GM12878 (cell line): ENCODE measurements at regions not wholly inside any gene's neighbourhood (a gene's known extent, or its start where the extent isn't known, plus 50 kb on each side); places are given as distances from the start of the nearest gene placed in this dataset.

Experiments
- ATAC-seq: fragments of 200-7000 bp; cut with Tn5 transposase; 3 replicates; pipeline ENCODE4 v1.9.1; 2020; ENCODE audit warnings: mild to moderate bottlenecking, moderate library complexity
- BruUV-seq: library from RNA; stranded (reverse); fragments of 400-500 nt; replicated peaks from 2 replicates; lab custom pipeline; 2021; lab: Mats Ljungman, UMichigan
- CTCF ChIA-PET: fragments of 300-600 bp; sonication (Branson Sonifier 250); formaldehyde crosslinking; extraction: SDS; loops from one replicate; lab custom pipeline; 2021; ENCODE audit warnings: inconsistent platforms; lab: Yijun Ruan, JAX
- POLR2A ChIA-PET: fragments of 350-600 bp; formaldehyde crosslinking; extraction: SDS; loops from one replicate; lab custom pipeline; 2021; ENCODE audit warnings: inconsistent platforms; lab: Charles Lee
- RAD21 ChIA-PET: fragments of 300-600 bp; sonication (Branson Sonifier 250); formaldehyde crosslinking; loops from one replicate; lab custom pipeline; 2023; ENCODE audit warnings: antibody characterized with exemption; ENCODE audit not compliant: unreplicated experiment; lab: Charles Lee
- SMC1A ChIA-PET: fragments of 300-600 bp; sonication (Branson Sonifier 250); formaldehyde crosslinking; loops from one replicate; lab custom pipeline; 2023; ENCODE audit not compliant: unreplicated experiment, uncharacterized antibody; lab: Charles Lee
- DNase-seq: peaks from one replicate; pipeline ENCODE4 v3.0.0-alpha.2; 2011; ENCODE audit warnings: low read depth, low spot score
- FAIRE-seq: peaks from 3 replicates; lab custom pipeline; 2011; peaks lifted over from hg19 to GRCh38; lab: Jason Lieb, UNC
- H2AFZ ChIP-seq: 2 replicates; pipeline ENCODE4 v1.6.0; 2011; ENCODE audit warnings: low read depth, low read length, control low read depth; ENCODE audit not compliant: control insufficient read depth
- H3K27ac ChIP-seq: 2 replicates; pipeline ENCODE4 v1.5.1; 2011; ENCODE audit warnings: control low read depth; ENCODE audit not compliant: control insufficient read depth, insufficient read depth
- H3K27me3 ChIP-seq, 2 experiments: replicated peaks in 1 of 2; 2 replicates each; pipeline versions ENCODE4 v1.6.0 to v1.6.1; 2011; ENCODE audit warnings: low read length in 1 of 2; ENCODE audit not compliant: control insufficient read depth in 2 of 2, insufficient read depth in 2 of 2
- H3K36me3 ChIP-seq, 2 experiments: 2 replicates each; pipeline ENCODE4 v1.5.1; 2011; ENCODE audit warnings: low read length in 1 of 2; ENCODE audit not compliant: control insufficient read depth in 2 of 2, insufficient read depth in 2 of 2
- H3K4me1 ChIP-seq: 2 replicates; pipeline ENCODE4 v1.6.1; 2011; ENCODE audit warnings: mild to moderate bottlenecking, low read length, moderate library complexity, mixed read lengths; ENCODE audit not compliant: control insufficient read depth, insufficient read depth
- H3K4me2 ChIP-seq: 2 replicates; pipeline ENCODE4 v1.6.0; 2011; ENCODE audit warnings: control low read depth; ENCODE audit not compliant: control insufficient read depth, insufficient read depth
- H3K4me3 ChIP-seq: fragments of 200-600 bp; sonication (generic); 2 replicates; pipeline ENCODE4 v1.5.1; 2016
- H3K79me2 ChIP-seq: 2 replicates; pipeline ENCODE4 v1.6.0; 2011; ENCODE audit warnings: low read length; ENCODE audit not compliant: control insufficient read depth, insufficient read depth
- H3K9ac ChIP-seq: 2 replicates; pipeline ENCODE4 v1.8.0; 2011; ENCODE audit warnings: low read length, control low read depth, mixed read lengths; ENCODE audit not compliant: control insufficient read depth, insufficient read depth
- H3K9me3 ChIP-seq: replicated peaks from 3 replicates; pipeline ENCODE4 v1.5.1; 2011; ENCODE audit warnings: mild to moderate bottlenecking, low read length; ENCODE audit not compliant: control insufficient read depth, insufficient read depth
- H4K20me1 ChIP-seq: 2 replicates; pipeline ENCODE4 v1.6.0; 2011; ENCODE audit not compliant: control insufficient read depth, insufficient read depth
- EGR1 ChIP-seq, 2 experiments: IDR thresholded peaks; 1 replicate in 1 of 2; 2 replicates in 1 of 2; pipeline ENCODE4 v1.6.1; 2011 to 2012; ENCODE audit warnings: low read depth in 2 of 2, low read length in 2 of 2, borderline replicate concordance in 1 of 2, mild to moderate bottlenecking in 1 of 2, moderate library complexity in 1 of 2
- FOS ChIP-seq: IDR thresholded peaks from 3 replicates; pipeline ENCODE4 v1.6.1; 2011; ENCODE audit warnings: borderline replicate concordance; ENCODE audit not compliant: insufficient read length; ENCODE audit errors: extremely low read depth
- HDAC2 ChIP-seq: fragments of 200-600 bp; sonication (generic); IDR thresholded peaks from 2 replicates; pipeline ENCODE4 v1.6.1; 2017
- HDAC6 ChIP-seq: fragments of 200-600 bp; sonication (generic); IDR thresholded peaks from one replicate; pipeline ENCODE4 v1.8.0; 2017; ENCODE audit warnings: antibody characterized with exemption; ENCODE audit not compliant: unreplicated experiment
- IKZF2 ChIP-seq, 2 experiments: fragments of 450-650 bp; IDR thresholded peaks; 2 replicates each; pipeline ENCODE4 v1.6.1; 2017; ENCODE audit warnings: mild to moderate bottlenecking in 2 of 2, moderate library complexity in 2 of 2
- MTA2 ChIP-seq: fragments of 450-650 bp; IDR thresholded peaks from 2 replicates; pipeline ENCODE4 v1.6.1; 2016; ENCODE audit warnings: low read depth, mild to moderate bottlenecking, moderate library complexity
- PAX5 ChIP-seq: IDR thresholded peaks from 2 replicates; pipeline ENCODE4 v1.6.1; 2011; ENCODE audit warnings: low read depth, low read length, borderline replicate concordance
- TAF1 ChIP-seq: IDR thresholded peaks from 2 replicates; pipeline ENCODE4 v1.6.1; 2011; ENCODE audit warnings: mild to moderate bottlenecking, low read depth, low read length, borderline replicate concordance
- ZZZ3 ChIP-seq: IDR thresholded peaks from 2 replicates; pipeline ENCODE4 v1.6.1; 2011; ENCODE audit warnings: low read depth; ENCODE audit not compliant: control insufficient read depth, insufficient read length
- WGBS: methylation state at CpG from one replicate; pipeline ENCODE4 v1.1.6; 2016; ENCODE audit warnings: low lambda C conversion rate; ENCODE audit not compliant: insufficient replicate concordance, insufficient coverage; ENCODE audit errors: missing lambda C conversion rate; 5-methylcytosine and 5-hydroxymethylcytosine counted together
- in situ Hi-C: fragments of 300-500 bp; cut with MboI; formaldehyde crosslinking; loops from 9 replicates; pipeline ENCODE4 v1.14.3; 2018; ENCODE audit warnings: mixed read lengths
- intact Hi-C: fragments of 100-400 bp; cut with micrococcal nuclease; formaldehyde crosslinking; loops from one replicate; pipeline ENCODE4 v1.14.2; 2022; ENCODE audit not compliant: unreplicated experiment

- ChIA-PET RAD21 (no interaction called here), CTCF (no interaction called here), SMC1A (no interaction called here), POLR2A (no interaction called here)
- H3K36me3 ChIP-seq, result no peaks in the 10 kb centered on the region
- H4K20me1 ChIP-seq, result no peaks in the 10 kb centered on the region
- intact Hi-C loops (no loop called here), in situ Hi-C loops (no loop called here)
- 44% methylated on average over 22 of the region's 22 CpGs for WGBS
- FAIRE-seq (no peak), ATAC-seq (no peak), DNase-seq (no peak)
- H2AFZ ChIP-seq, result no peak overlapping the region
- peaks cover 2% of the 10 kb centered on the region; the same call in 1 of the 3 replicates for H3K9me3 ChIP-seq
- no peak overlapping the region for H3K4me2 ChIP-seq
- H3K9ac ChIP-seq, result no peak overlapping the region
- H3K4me3 ChIP-seq, result no peak overlapping the region
- no peaks in the 10 kb centered on the region; a peak in 2 of 4 replicates for H3K27me3 ChIP-seq
- TF ChIP-seq IKZF2 (IDR thresholded peaks at IDR 0.05) (no peak), HDAC6 (no peak), PAX5 (no peak), ZZZ3 (no peak), EGR1 (IDR thresholded peaks at IDR 0.05; ENCODE audit: borderline replicate concordance in 1 of 2, low read depth in 2 of 2, low read length in 2 of 2) (no peak), MTA2 (no peak), FOS (no peak), HDAC2 (no peak), TAF1 (no peak)
- H3K27ac ChIP-seq, result no peak overlapping the region
- no peaks in the 10 kb centered on the region for H3K4me1 ChIP-seq
- H3K79me2 ChIP-seq, result no peaks in the 10 kb centered on the region
- no TSS peak for BruUV-seq
These were observed 204.3 kb downstream of the KIF26A start for GRCh38 chr14:104342435-104343293.
